ENCODE measurements at regions not wholly inside any gene's neighbourhood (a gene's known extent, or its start where the extent isn't known, plus 50 kb on each side); places are given as distances from the start of the nearest gene placed in this dataset.

- TF ChIP-seq SMC3 (IDR thresholded peaks at IDR 0.05; ENCODE audit: low read depth, low read length), result no peak
- TF ChIP-seq MXI1 (IDR thresholded peaks at IDR 0.05; ENCODE audit: low read depth, low read length), result no peak
- TF ChIP-seq GABPA (IDR thresholded peaks at IDR 0.05; ENCODE audit: low read depth), result no peak
- TF ChIP-seq CTCF (IDR thresholded peaks at IDR 0.05), result no peak
- no peak for TF ChIP-seq RXRA (IDR thresholded peaks at IDR 0.05; ENCODE audit: borderline replicate concordance, low read depth)
- no peak for TF ChIP-seq FOXM1 (IDR thresholded peaks at IDR 0.05; ENCODE audit: low read depth)
- TF ChIP-seq RAD21 (IDR thresholded peaks at IDR 0.05; ENCODE audit: low read length), result no peak
These were observed 126.9 kb downstream of the CXCL12 start for GRCh38 chr10:44258019-44258418.
